ENCODE measurements at regions not wholly inside any gene's neighbourhood (a gene's known extent, or its start where the extent isn't known, plus 50 kb on each side); places are given as distances from the start of the nearest gene placed in this dataset.
"Not testable (repeated sequence)": the region's sequence is repeated elsewhere in the genome, so short reads cannot be mapped to it uniquely, and the experiment has no call there.

- Histone ChIP-seq H3K4me1 (ENCODE audit: insufficient read depth, low read length) (no peaks in the 10 kb centered on the region), H3K9me3 (ENCODE audit: low read depth, low read length) (peaks cover 3% of the 10 kb centered on the region), H4K20me1 (ENCODE audit: insufficient read depth, low read length) (no peaks in the 10 kb centered on the region), H3K4me2 (ENCODE audit: insufficient read depth, low read length) (no peak overlapping the region), H3K27ac (ENCODE audit: low read depth, low read length) (no peak overlapping the region), H3K4me3 (ENCODE audit: insufficient read depth, low read length) (no peak overlapping the region), H2AFZ (ENCODE audit: low read length) (no peak overlapping the region), H3K79me2 (ENCODE audit: insufficient read depth, low read length) (no peaks in the 10 kb centered on the region), H3K27me3 (ENCODE audit: insufficient read depth, low read length) (no peaks in the 10 kb centered on the region), H3K36me3 (ENCODE audit: insufficient read depth, low read length) (no peaks in the 10 kb centered on the region)
- DNase-seq (ENCODE audit: insufficient read length, low spot score, missing footprints), result no peak
- TF ChIP-seq CTCF (IDR thresholded peaks at IDR 0.05; ENCODE audit: extremely low read depth, low read depth, low read length), result no peak
Observed at GRCh38 chr13:111494641-111495040, 174.2 kb downstream of the TEX29 start.

- not testable (repeated sequence) for H3K27me3 ChIP-seq (ENCODE audit: insufficient read depth, low read length); DNase-seq (ENCODE audit: insufficient read length, low spot score, missing footprints); H3K9me3 ChIP-seq (ENCODE audit: low read depth, low read length); H4K20me1 ChIP-seq (ENCODE audit: insufficient read depth, low read length); H3K4me2 ChIP-seq (ENCODE audit: insufficient read depth, low read length); H3K4me3 ChIP-seq (ENCODE audit: insufficient read depth, low read length); H3K36me3 ChIP-seq (ENCODE audit: insufficient read depth, low read length); H3K79me2 ChIP-seq (ENCODE audit: insufficient read depth, low read length); H3K4me1 ChIP-seq (ENCODE audit: insufficient read depth, low read length); H3K27ac ChIP-seq (ENCODE audit: low read depth, low read length); H2AFZ ChIP-seq (ENCODE audit: low read length)
Observed at GRCh38 chr13:111501596-111502535, 181.4 kb downstream of the TEX29 start.

GRCh38 chr13:111502957-111503356 lies 182.5 kb downstream of the TEX29 start:
- H3K4me3 ChIP-seq (ENCODE audit: insufficient read depth, low read length), result no peak overlapping the region
- H3K9me3 ChIP-seq (ENCODE audit: low read depth, low read length), result no peaks in the 10 kb centered on the region
- peak; percentile 27 for DNase-seq (ENCODE audit: insufficient read length, low spot score, missing footprints)
- H3K27me3 ChIP-seq (ENCODE audit: insufficient read depth, low read length), result no peaks in the 10 kb centered on the region
- no peak overlapping the region for H3K27ac ChIP-seq (ENCODE audit: low read depth, low read length)
- H2AFZ ChIP-seq (ENCODE audit: low read length), result no peak overlapping the region
- H3K79me2 ChIP-seq (ENCODE audit: insufficient read depth, low read length), result no peaks in the 10 kb centered on the region
- H3K36me3 ChIP-seq (ENCODE audit: insufficient read depth, low read length), result no peaks in the 10 kb centered on the region
- no peak overlapping the region for H3K4me2 ChIP-seq (ENCODE audit: insufficient read depth, low read length)
- H3K4me1 ChIP-seq (ENCODE audit: insufficient read depth, low read length), result no peaks in the 10 kb centered on the region
- no peak for TF ChIP-seq CTCF (IDR thresholded peaks at IDR 0.05; ENCODE audit: extremely low read depth, low read depth, low read length)
- H4K20me1 ChIP-seq (ENCODE audit: insufficient read depth, low read length), result no peaks in the 10 kb centered on the region

- Histone ChIP-seq H3K4me3 (ENCODE audit: insufficient read depth, low read length) (no peak overlapping the region), H4K20me1 (ENCODE audit: insufficient read depth, low read length) (no peaks in the 10 kb centered on the region), H3K9me3 (ENCODE audit: low read depth, low read length) (no peaks in the 10 kb centered on the region), H3K79me2 (ENCODE audit: insufficient read depth, low read length) (no peaks in the 10 kb centered on the region), H3K27ac (ENCODE audit: low read depth, low read length) (no peak overlapping the region), H2AFZ (ENCODE audit: low read length) (no peak overlapping the region), H3K36me3 (ENCODE audit: insufficient read depth, low read length) (no peaks in the 10 kb centered on the region), H3K27me3 (ENCODE audit: insufficient read depth, low read length) (no peaks in the 10 kb centered on the region), H3K4me1 (ENCODE audit: insufficient read depth, low read length) (no peaks in the 10 kb centered on the region), H3K4me2 (ENCODE audit: insufficient read depth, low read length) (no peak overlapping the region)
- peak; percentile 42 for DNase-seq (ENCODE audit: insufficient read length, low spot score, missing footprints)
- no peak for TF ChIP-seq CTCF (IDR thresholded peaks at IDR 0.05; ENCODE audit: extremely low read depth, low read depth, low read length)
Observed at GRCh38 chr13:111503376-111503775, 182.9 kb downstream of the TEX29 start.
